NCI-H510A treated with DMSO at 0.1 percent for 48 hours (cell line): ENCODE measurements at regions not wholly inside any gene's neighbourhood (a gene's known extent, or its start where the extent isn't known, plus 50 kb on each side); places are given as distances from the start of the nearest gene placed in this dataset.
"Not testable (repeated sequence)": the region's sequence is repeated elsewhere in the genome, so short reads cannot be mapped to it uniquely, and the experiment has no call there.

ENCODE experiments used
- DNase-seq: peaks from one replicate; lab custom pipeline; 2025; lab: John Stamatoyannopoulos, UW

- no peak for DNase-seq
These were observed 433.7 kb upstream of the B3GAT1 start for GRCh38 chr11:134845474-134846327.

DNA sequence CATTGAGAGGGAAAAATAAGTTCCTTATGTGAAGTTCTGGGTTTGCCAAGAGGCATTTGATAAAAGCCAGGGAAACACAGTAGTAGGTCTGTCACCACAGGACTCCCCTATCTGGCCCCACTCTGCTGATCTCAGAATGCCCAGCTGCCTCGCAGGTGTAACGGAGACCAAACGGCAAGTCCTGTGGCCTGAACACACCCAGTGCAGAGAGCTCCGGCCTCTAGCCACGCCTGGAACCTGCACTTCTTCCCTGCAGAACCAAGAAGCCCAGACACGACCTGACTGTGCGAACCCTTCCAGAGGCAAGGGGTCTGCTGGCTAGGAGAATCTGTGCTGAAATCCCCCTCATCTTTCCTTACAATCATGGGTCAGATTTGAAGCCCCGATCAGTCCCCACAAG is 432.8 kb upstream of the B3GAT1 start:
- no peak for DNase-seq

DNA sequence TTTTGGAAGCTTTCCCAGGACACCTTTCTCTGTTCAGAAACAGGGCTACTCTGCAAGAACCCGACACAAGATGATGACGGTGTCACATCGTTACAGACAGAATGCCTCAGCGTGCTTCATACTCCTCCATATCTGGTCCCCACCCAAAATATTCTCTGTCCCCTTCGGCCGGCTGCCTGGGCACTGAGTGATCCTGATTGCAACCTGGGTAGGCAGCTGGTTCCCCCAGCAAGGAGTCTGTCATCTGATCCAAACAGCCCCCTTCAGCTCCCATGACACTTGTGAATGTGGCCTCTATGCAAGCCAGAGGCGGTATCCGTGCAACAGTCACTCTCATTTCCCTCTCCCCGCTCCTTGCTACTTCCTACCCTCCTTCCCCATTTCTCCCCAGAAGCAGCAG is 431.7 kb upstream of the B3GAT1 start:
- DNase-seq = no peak

DNA sequence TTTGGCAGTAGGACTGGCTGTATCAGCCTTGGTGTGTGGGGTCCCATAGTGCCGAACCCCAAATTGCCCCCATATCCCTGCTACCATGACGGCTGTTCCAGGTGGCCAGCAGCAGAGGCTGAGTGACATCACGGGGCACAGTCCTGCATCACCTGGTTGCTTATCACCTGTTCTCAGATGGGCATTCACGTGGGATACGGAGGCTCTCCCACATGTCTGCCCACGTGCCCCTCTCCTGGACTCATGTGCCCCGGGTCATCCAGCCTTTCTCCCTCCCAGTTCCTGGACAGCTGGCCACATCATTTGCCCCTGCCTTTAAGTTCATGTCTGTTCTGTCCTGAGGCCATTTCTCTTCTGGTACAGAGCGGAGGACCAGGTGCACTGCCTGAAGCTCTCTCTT is 431.0 kb upstream of the B3GAT1 start:
- no peak for DNase-seq

- no peak for DNase-seq
These were observed 429.9 kb upstream of the B3GAT1 start for GRCh38 chr11:134841972-134842371.

DNA sequence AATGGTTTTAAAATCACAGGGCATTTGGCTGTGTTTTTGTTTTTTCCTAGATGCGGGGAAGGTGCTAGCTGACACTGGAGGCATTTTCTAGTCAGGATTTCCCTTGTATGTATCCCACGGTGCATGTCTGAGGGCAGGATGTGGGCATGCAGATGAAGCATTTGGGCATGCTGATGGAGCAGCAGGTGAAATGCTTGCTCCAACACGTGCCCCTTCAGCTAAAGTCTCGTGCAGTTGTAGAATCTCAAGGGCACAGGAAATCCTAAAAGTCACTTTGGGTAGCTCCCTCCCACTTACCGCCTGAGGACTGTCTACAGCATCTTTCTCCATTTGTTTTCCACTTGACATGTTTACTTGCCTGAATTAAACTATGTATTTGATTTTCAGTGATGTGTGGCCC is 429.4 kb upstream of the B3GAT1 start:
- DNase-seq = no peak

DNA sequence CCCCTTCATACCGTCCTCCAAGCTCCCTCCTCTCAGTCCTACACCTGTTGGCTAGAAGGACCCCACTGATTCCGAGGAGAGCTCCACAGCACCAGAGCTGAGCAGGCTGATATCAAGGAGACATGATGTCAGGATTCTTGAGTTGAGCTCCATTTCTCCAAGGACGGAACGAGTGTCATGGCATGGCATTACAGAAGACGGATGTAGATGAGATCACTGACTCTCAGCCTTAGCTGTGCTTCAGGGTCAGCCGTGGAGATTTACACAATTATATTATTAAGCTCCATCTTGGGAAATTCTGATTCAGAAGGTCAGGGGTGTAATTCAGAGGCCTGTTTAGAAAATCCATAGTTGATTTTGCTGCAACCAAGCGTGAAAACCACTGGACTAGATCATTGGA is 428.9 kb upstream of the B3GAT1 start:
- no peak for DNase-seq

DNA sequence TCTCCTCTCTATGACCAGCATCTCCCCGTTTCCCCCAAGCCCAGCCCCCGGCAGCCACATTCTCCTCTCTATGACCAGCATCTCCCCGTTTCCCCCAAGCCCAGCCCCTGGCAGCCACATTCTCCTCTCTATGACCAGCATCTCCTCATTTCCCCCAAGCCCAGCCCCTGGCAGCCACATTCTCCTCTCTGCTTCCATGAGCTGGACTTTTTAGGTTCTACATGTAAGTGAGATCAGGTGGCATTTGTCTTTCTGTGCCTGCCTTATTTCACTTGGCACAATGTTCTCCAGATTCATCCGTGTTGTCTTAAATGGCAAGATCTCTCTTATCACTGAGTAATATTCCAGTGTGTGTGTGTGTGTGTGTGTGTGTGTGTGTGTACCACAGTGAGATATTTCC is 428.1 kb upstream of the B3GAT1 start:
- not testable (repeated sequence) for DNase-seq

DNA sequence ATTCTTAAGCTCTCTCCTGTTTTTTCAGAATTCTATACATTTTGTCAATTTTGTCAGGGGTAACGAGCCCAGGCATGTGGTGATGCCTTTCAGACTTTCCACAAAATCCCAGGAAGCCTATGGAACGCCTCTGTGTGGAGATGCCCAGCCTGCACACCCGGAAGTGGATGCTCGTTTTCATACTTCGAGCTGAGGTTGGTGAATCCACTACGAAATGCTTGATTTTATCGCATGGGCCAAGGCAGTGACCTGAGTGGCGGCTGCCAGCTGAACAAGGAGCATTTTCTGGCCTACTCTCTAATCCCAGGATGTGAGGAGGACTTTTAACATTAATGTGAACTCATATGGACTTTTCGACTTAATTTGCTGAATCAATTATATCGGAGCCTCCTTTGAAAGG is 426.7 kb upstream of the B3GAT1 start:
- no peak for DNase-seq

GRCh38 chr11:134837887-134838232 is 425.8 kb upstream of the B3GAT1 start:
- no peak for DNase-seq

GRCh38 chr11:134837166-134837886 is 425.3 kb upstream of the B3GAT1 start:
- DNase-seq = no peak

DNA sequence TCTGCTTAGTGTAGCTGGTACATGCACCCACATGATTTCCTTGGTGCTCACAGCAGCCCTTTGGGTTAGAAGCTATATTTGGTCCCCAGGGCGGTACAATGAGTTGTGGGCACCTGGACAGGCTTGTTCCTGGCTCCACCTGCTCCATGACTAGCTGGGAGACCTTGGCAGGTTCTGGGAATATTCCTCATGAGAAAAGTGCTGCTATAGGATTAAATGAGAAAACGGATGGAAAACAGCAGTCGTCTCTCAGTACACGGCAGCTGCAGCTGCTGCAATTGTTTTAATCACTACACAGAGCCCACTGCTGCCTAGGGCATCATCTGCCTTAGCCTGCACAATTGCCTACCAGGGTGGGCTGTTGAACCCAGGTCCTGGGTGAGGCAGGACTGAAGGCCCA is 424.5 kb upstream of the B3GAT1 start:
- no peak for DNase-seq

DNA sequence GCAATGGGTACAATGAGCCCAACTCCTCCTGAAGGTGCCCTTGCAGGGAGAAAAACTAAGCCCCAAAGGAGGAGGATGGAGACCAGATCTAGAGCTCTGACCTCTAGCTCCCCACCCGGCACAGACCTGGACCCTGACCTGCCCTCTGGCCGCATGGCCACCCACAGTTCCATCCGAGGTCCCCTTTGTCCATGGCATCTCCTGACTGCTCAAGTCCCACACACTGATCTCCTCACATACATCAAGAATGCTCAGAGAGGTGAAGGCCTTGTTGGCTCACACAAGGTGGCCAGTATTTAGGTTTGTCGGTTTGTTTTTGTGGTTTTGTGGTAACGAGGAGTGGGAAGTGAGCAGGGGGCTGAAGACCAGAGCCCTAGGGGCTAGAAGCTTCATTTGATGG is 423.5 kb upstream of the B3GAT1 start:
- DNase-seq = no peak

DNA sequence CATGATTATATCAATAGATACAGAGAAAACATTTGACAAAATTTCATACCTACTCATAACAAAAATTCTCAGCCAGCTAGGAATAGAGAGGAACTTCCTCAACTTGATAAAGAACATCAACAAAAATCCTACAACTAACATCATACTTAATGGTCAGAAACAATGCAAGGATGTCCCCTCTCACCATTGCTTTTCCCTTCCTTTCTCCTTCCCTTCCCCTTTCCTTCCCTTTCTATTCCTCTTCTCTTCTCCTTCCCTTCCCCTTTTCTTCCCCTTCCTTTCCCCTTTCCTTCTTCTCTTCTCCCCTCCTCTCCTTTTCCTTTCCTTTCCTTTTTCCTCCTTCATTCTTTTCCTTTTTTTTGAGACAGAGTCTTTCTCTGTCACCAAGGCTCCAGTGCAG is 418.3 kb upstream of the B3GAT1 start:
- no peak for DNase-seq

DNA sequence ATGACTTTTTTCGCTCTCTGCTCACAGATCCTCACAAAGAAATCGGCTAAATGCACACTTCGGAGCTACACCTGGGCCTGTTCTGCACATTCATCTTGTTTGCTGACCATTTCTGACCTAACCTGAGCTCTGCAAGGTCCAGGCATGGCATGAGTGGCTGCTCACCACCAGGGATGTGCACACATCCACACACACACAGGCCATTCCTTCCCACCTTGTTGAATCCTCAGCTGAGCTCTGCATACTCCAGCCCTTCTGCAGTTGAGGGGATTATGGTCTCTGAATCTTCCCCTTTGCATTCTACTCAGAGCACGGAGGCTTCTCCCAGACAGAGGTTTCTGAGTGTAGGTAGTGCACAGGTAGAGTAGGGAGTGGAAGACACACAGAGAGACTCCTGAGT is 411.9 kb upstream of the B3GAT1 start:
- no peak for DNase-seq

GRCh38 chr11:134822897-134823296 is 410.9 kb upstream of the B3GAT1 start:
- no peak for DNase-seq

- DNase-seq = no peak
These were observed 409.4 kb upstream of the B3GAT1 start for GRCh38 chr11:134821422-134821821.

- DNase-seq = no peak
These were observed 407.0 kb upstream of the B3GAT1 start for GRCh38 chr11:134819041-134819440.

- no peak for DNase-seq
These were observed 406.5 kb upstream of the B3GAT1 start for GRCh38 chr11:134818516-134818915.

DNA sequence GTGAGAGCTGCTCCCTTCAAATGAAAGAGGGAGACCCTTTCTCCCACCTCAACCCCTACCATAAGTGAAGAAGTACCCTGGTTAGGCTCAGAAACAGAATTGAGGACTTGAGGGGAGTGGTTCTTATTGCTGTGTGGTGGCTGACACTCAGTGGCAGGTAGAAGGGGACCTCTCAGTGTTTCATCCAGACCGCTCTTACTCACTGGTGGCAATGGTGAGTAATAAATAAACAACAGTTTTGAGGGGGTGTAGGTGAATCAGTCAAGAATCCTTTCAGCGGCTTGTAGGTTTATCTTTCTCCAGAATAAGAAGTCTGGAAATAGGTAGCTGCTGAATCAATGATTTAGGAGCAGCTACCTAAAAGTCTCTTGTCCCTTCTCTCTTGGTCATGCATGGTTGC is 403.4 kb upstream of the B3GAT1 start:
- DNase-seq = no peak

- DNase-seq = no peak
These were observed 396.0 kb upstream of the B3GAT1 start for GRCh38 chr11:134807997-134808396.

GRCh38 chr11:134802598-134802997 is 390.6 kb upstream of the B3GAT1 start:
- no peak for DNase-seq

GRCh38 chr11:134802116-134802515 is 390.1 kb upstream of the B3GAT1 start:
- DNase-seq = no peak

- no peak for DNase-seq
These were observed 389.5 kb upstream of the B3GAT1 start for GRCh38 chr11:134801570-134801969.
